ENCODE measurements at regions not wholly inside any gene's neighbourhood (a gene's known extent, or its start where the extent isn't known, plus 50 kb on each side); places are given as distances from the start of the nearest gene placed in this dataset.

- POLR2A ChIA-PET (ENCODE audit: unreplicated experiment) = no interaction called here
- H2BK120ac ChIP-seq (ENCODE audit: low read depth, low read length) = no peak overlapping the region
- intact Hi-C loops (cut with micrococcal nuclease) = no loop called here
- H4K20me1 ChIP-seq (ENCODE audit: insufficient read depth, low read length) = no peaks in the 10 kb centered on the region
- H3K4me1 ChIP-seq (ENCODE audit: control insufficient read depth, insufficient read depth, low read length) = no peaks in the 10 kb centered on the region
- in situ Hi-C loops (cut with MboI; ENCODE audit: low sequenced_read_pairs) = no loop called here
- no peak overlapping the region for H3K4me3 ChIP-seq (ENCODE audit: insufficient read depth, low read depth, low read length)
- no peak overlapping the region for H3K23ac ChIP-seq (ENCODE audit: low read depth, low read length)
- WGBS, 2 experiments (ENCODE audit: extremely low coverage in 2 of 2, insufficient read length in 1 of 2) = no CpG with 5 or more reads among the region's 4 CpGs
- H3K56ac ChIP-seq (ENCODE audit: extremely low read depth, insufficient read depth, low read length) = no peak overlapping the region
- no peak overlapping the region for H3K27ac ChIP-seq (ENCODE audit: insufficient read depth, low read length)
- no peak overlapping the region for H2BK5ac ChIP-seq (ENCODE audit: low read depth, low read length, poor library complexity, severe bottlenecking)
- H2AK5ac ChIP-seq (ENCODE audit: low read depth, low read length) = no peak overlapping the region
- BruUV-seq (replicated peaks) = no TSS peak
- H4K91ac ChIP-seq (ENCODE audit: insufficient read depth, low read depth, low read length) = no peak overlapping the region
- dilution Hi-C loops (cut with HindIII; ENCODE audit: low sequenced_read_pairs, unreplicated experiment) = no loop called here
- H2AFZ ChIP-seq (replicated peaks; ENCODE audit: low read length, poor library complexity) = no peak overlapping the region
- no peak overlapping the region for H3K18ac ChIP-seq (ENCODE audit: low read depth, low read length)
- H4K8ac ChIP-seq (ENCODE audit: low read depth in 2 of 2, low read length in 2 of 2) = no peak overlapping the region
- no peaks in the 10 kb centered on the region for H3K27me3 ChIP-seq (ENCODE audit: control insufficient read depth, insufficient read depth, low read length)
- no peaks in the 10 kb centered on the region for H3K9me1 ChIP-seq (ENCODE audit: insufficient read depth, low read length)
- H3K14ac ChIP-seq (replicated peaks; ENCODE audit: low read depth, low read length) = no peak overlapping the region
- H3K9ac ChIP-seq (ENCODE audit: low read depth, low read length) = no peak overlapping the region
- H3K36me3 ChIP-seq (ENCODE audit: control insufficient read depth, insufficient read depth, low read length) = no peaks in the 10 kb centered on the region
- H2AK9ac ChIP-seq (replicated peaks; ENCODE audit: low read depth, low read length, poor library complexity) = no peak overlapping the region
- no peak for TF ChIP-seq NFE2L2 (IDR thresholded peaks at IDR 0.05; ENCODE audit: low read depth, low read length)
- TF ChIP-seq CHD1 (IDR thresholded peaks at IDR 0.05; ENCODE audit: low read depth, low read length) = no peak
- no peak for TF ChIP-seq MAZ (IDR thresholded peaks at IDR 0.05; ENCODE audit: borderline replicate concordance, low read depth, low read length)
- TF ChIP-seq USF2 (IDR thresholded peaks at IDR 0.05; ENCODE audit: low read depth, low read length) = no peak
- peak; percentile 91 for TF ChIP-seq MAFK (IDR thresholded peaks at IDR 0.05; ENCODE audit: low read depth, low read length)
- no peak for TF ChIP-seq BHLHE40 (IDR thresholded peaks at IDR 0.05; ENCODE audit: low read depth, low read length)
- no peak for DNase-seq
- CTCF ChIA-PET = no interaction called here
- no peak overlapping the region for H2BK15ac ChIP-seq (ENCODE audit: low read depth, low read length)
- no peak overlapping the region for H3K4me2 ChIP-seq (ENCODE audit: low read depth, low read length)
- no peak overlapping the region for H3K4ac ChIP-seq (ENCODE audit: low read depth, low read length)
- no peak overlapping the region for H2BK20ac ChIP-seq (ENCODE audit: low read depth, low read length)
- no peak for ATAC-seq (ENCODE audit: low read depth)
- H3K79me1 ChIP-seq (ENCODE audit: low read depth in 1 of 2, low read length in 2 of 2) = no peaks in the 10 kb centered on the region
- no peak overlapping the region for H4K5ac ChIP-seq (ENCODE audit: low read depth, low read length)
- H3K9me3 ChIP-seq (ENCODE audit: control insufficient read depth, insufficient read depth, low read length) = peaks cover 3% of the 10 kb centered on the region; the same call in 1 of the 2 replicates
These were observed 501.9 kb upstream of the IRAK1BP1 start for GRCh38 chr6:78365473-78365872.

Measured in IMR-90 (cell line).